C4-2B (cell line): ENCODE measurements at regions not wholly inside any gene's neighbourhood (a gene's known extent, or its start where the extent isn't known, plus 50 kb on each side); places are given as distances from the start of the nearest gene placed in this dataset.

Source experiments
- CTCF ChIP-seq: fragments of 450-650 bp; conservative IDR thresholded peaks from 2 replicates; pipeline ENCODE4 v1.5.1; 2017; ENCODE audit warnings: mild to moderate bottlenecking
- ZFX ChIP-seq: fragments of 450-650 bp; IDR thresholded peaks from 2 replicates; pipeline ENCODE4 v1.6.1; 2017

- TF ChIP-seq CTCF (no peak), ZFX (no peak)
These were observed 201.4 kb upstream of the FOXN2 start for GRCh38 chr2:48112911-48113680.
